HepG2 (cell line): ENCODE measurements at regions not wholly inside any gene's neighbourhood (a gene's known extent, or its start where the extent isn't known, plus 50 kb on each side); places are given as distances from the start of the nearest gene placed in this dataset.

ENCODE experiments used
- FOXJ3 ChIP-seq: sonication (generic); formaldehyde crosslinking; IDR thresholded peaks from 2 replicates; pipeline ENCODE4 v1.4.0; 2020; ENCODE audit warnings: missing genetic modification reagents, mild to moderate bottlenecking, borderline replicate concordance
- HMGXB3 ChIP-seq: sonication (generic); formaldehyde crosslinking; IDR thresholded peaks from 2 replicates; pipeline ENCODE4 v1.4.0; 2020; ENCODE audit warnings: missing genetic modification reagents, borderline replicate concordance
- KLF12 ChIP-seq: sonication (generic); formaldehyde crosslinking; IDR thresholded peaks from 2 replicates; pipeline ENCODE4 v1.4.0; 2020; ENCODE audit warnings: missing genetic modification reagents, borderline replicate concordance
- MIXL1 ChIP-seq: IDR thresholded peaks from 2 replicates; pipeline ENCODE4 v1.6.1; 2016
- NFIC ChIP-seq: IDR thresholded peaks from 2 replicates; pipeline ENCODE4 v1.6.1; 2012; ENCODE audit warnings: mild to moderate bottlenecking, low read length, inconsistent platforms
- RFXAP ChIP-seq: sonication (generic); formaldehyde crosslinking; IDR thresholded peaks from 2 replicates; pipeline ENCODE4 v1.4.0; 2020; ENCODE audit warnings: missing genetic modification reagents, borderline replicate concordance
- SAP130 ChIP-seq: IDR thresholded peaks from 2 replicates; pipeline ENCODE4 v1.6.1; 2016; ENCODE audit warnings: low read depth
- TFE3 ChIP-seq: IDR thresholded peaks from 2 replicates; pipeline ENCODE4 v1.6.1; 2016
- ZHX2 ChIP-seq, 2 experiments: sonication (generic) in 1 of 2; formaldehyde crosslinking in 1 of 2; IDR thresholded peaks; 2 replicates each; pipeline versions ENCODE4 v1.6.1 to v1.9.0; 2014 to 2022; ENCODE audit warnings: antibody characterized with exemption in 1 of 2, borderline replicate concordance in 1 of 2, inconsistent platforms in 1 of 2, low read depth in 1 of 2, missing genetic modification reagents in 1 of 2
- ZNF296 ChIP-seq: sonication (generic); formaldehyde crosslinking; conservative IDR thresholded peaks from 2 replicates; pipeline ENCODE4 v1.5.0; 2020; ENCODE audit warnings: mild to moderate bottlenecking, missing genetic modification reagents
- ZNF441 ChIP-seq: sonication (generic); formaldehyde crosslinking; IDR thresholded peaks from 2 replicates; pipeline ENCODE4 v1.7.0; 2021; ENCODE audit warnings: missing genetic modification reagents, borderline replicate concordance
- ZNF546 ChIP-seq: sonication (generic); formaldehyde crosslinking; conservative IDR thresholded peaks from 2 replicates; pipeline ENCODE4 v1.8.1; 2023; ENCODE audit warnings: mild to moderate bottlenecking, missing genetic modification reagents
- ZNF547 ChIP-seq: sonication (generic); formaldehyde crosslinking; IDR thresholded peaks from 2 replicates; pipeline ENCODE4 v1.5.1; 2020; ENCODE audit warnings: mild to moderate bottlenecking, missing genetic modification reagents
- ZNF607 ChIP-seq: sonication (generic); formaldehyde crosslinking; IDR thresholded peaks from 2 replicates; pipeline ENCODE4 v1.5.1; 2020; ENCODE audit warnings: missing genetic modification reagents, mild to moderate bottlenecking, borderline replicate concordance
- TF ChIP-seq, protein P1 (sequence below): fragments of 450-650 bp; IDR thresholded peaks from 2 replicates; pipeline ENCODE4 v1.6.1; 2017

GRCh38 chr2:190809139-190809764 is 71.4 kb upstream of the GLS start (continued):
- TF ChIP-seq ZHX2 (IDR thresholded peaks at IDR 0.05; ENCODE audit: low read depth) (peak; percentile 42; the same call in 1 of the 2 replicates), ZHX2 (CRISPR knock-in tag; IDR thresholded peaks at IDR 0.05; ENCODE audit: borderline replicate concordance) (peak; percentile 66; the same call in 1 of the 2 replicates), ZNF547 (CRISPR knock-in tag) (0 out of 2 replicates have a peak, but pooled peaks have one; percentile 48), ZNF296 (CRISPR knock-in tag) (no peak), RFXAP (CRISPR knock-in tag) (peak; percentile 85), ZNF546 (peak; percentile 92), SAP130 (CRISPR knock-in tag) (peak; percentile 95), FOXJ3 (CRISPR knock-in tag) (peak; percentile 97; the same call in 1 of the 2 replicates), ZNF607 (peak; percentile 99), NFIC (peak; percentile 90; the same call in 1 of the 2 replicates), MIXL1 (CRISPR knock-in tag) (peak; percentile 89), TFE3 (CRISPR knock-in tag) (peak; percentile 98), ZNF441 (CRISPR knock-in tag) (peak; percentile 90), HMGXB3 (CRISPR knock-in tag) (peak; percentile 88), KLF12 (CRISPR knock-in tag) (0 out of 2 replicates have a peak, but pooled peaks have one; percentile 49)
- TF ChIP-seq, protein P1, sequence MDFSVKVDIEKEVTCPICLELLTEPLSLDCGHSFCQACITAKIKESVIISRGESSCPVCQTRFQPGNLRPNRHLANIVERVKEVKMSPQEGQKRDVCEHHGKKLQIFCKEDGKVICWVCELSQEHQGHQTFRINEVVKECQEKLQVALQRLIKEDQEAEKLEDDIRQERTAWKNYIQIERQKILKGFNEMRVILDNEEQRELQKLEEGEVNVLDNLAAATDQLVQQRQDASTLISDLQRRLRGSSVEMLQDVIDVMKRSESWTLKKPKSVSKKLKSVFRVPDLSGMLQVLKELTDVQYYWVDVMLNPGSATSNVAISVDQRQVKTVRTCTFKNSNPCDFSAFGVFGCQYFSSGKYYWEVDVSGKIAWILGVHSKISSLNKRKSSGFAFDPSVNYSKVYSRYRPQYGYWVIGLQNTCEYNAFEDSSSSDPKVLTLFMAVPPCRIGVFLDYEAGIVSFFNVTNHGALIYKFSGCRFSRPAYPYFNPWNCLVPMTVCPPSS, result no peak
